Right lobe of liver (tissue), 4 donors: ENCODE measurements at regions not wholly inside any gene's neighbourhood (a gene's known extent, or its start where the extent isn't known, plus 50 kb on each side); places are given as distances from the start of the nearest gene placed in this dataset.

Source experiments
- POLR2A ChIP-seq: fragments of 450-650 bp; IDR thresholded peaks from one replicate; pipeline ENCODE4 v1.6.1; 2017; ENCODE audit warnings: antibody characterized with exemption, mild to moderate bottlenecking
- TF ChIP-seq, protein P1 (sequence below), 4 donors: fragments of 200-600 bp in 3 of 4; fragments of 450-650 bp in 1 of 4; IDR thresholded peaks; one replicate each; pipeline versions ENCODE4 v1.5.1 to v1.8.0; 2016 to 2022; ENCODE audit warnings: antibody characterized with exemption in 4 of 4, mild to moderate bottlenecking in 2 of 4
- donor health status: DM: no; HTN: no; CAD: no.
- donor health status: DM: no; HTN: no; CAD: no.
- donor health status: DM: no; HTN: yes; CAD: no.

DNA sequence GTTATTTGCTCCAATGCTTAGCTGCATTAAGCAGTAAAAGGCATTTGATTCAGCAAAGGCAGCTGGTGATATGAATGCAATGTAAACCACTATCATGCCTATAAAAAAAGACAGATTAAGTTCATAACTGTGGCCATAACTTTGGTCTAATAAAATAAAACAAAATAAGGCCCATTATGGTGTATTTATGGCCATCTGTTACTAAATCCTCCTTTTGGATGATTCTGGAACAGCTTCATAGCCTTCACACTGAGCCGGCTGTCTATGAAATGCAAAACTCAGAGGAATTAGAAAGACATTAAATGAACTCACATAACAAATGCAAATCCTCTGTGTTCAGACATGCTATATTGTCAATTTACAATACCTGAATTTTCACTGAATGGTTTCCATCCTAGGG, 223.7 kb upstream of the FAT4 start:
- no peak for TF ChIP-seq POLR2A
- TF ChIP-seq, protein P1, sequence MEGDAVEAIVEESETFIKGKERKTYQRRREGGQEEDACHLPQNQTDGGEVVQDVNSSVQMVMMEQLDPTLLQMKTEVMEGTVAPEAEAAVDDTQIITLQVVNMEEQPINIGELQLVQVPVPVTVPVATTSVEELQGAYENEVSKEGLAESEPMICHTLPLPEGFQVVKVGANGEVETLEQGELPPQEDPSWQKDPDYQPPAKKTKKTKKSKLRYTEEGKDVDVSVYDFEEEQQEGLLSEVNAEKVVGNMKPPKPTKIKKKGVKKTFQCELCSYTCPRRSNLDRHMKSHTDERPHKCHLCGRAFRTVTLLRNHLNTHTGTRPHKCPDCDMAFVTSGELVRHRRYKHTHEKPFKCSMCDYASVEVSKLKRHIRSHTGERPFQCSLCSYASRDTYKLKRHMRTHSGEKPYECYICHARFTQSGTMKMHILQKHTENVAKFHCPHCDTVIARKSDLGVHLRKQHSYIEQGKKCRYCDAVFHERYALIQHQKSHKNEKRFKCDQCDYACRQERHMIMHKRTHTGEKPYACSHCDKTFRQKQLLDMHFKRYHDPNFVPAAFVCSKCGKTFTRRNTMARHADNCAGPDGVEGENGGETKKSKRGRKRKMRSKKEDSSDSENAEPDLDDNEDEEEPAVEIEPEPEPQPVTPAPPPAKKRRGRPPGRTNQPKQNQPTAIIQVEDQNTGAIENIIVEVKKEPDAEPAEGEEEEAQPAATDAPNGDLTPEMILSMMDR (IDR thresholded peaks at IDR 0.05): no peak
